GM18517 (cell line): ENCODE measurements at regions not wholly inside any gene's neighbourhood (a gene's known extent, or its start where the extent isn't known, plus 50 kb on each side); places are given as distances from the start of the nearest gene placed in this dataset.
A peak's percentile ranks its signal among the peaks of the same experiment; 100 is the strongest.

ENCODE experiments used
- ATAC-seq: cut with Tn5 transposase; IDR thresholded peaks from one replicate; pipeline ENCODE4 v1.9.1; 2021; ENCODE audit warnings: mild to moderate bottlenecking, moderate library complexity; ENCODE audit not compliant: unreplicated experiment

DNA sequence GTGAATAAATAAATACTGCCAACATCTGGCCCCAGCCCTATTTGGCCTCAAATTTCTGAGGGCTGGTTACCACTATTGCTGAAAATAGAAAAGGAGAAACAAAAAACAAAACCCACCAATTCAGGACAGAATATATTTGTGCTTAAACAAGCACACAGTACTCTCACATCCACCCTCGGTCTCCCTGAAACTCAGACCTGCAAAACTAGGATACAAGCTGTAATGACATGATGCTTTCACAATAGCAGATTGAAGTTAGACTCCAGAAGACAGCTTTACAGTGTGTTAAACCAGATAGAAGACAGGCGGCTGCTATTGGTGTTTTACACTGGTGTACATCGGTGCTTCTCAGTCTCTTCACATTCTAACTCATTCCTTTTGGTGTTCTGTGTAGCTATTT is 214.9 kb upstream of the DMRT1 start:
- ATAC-seq: peak; percentile 63

DNA sequence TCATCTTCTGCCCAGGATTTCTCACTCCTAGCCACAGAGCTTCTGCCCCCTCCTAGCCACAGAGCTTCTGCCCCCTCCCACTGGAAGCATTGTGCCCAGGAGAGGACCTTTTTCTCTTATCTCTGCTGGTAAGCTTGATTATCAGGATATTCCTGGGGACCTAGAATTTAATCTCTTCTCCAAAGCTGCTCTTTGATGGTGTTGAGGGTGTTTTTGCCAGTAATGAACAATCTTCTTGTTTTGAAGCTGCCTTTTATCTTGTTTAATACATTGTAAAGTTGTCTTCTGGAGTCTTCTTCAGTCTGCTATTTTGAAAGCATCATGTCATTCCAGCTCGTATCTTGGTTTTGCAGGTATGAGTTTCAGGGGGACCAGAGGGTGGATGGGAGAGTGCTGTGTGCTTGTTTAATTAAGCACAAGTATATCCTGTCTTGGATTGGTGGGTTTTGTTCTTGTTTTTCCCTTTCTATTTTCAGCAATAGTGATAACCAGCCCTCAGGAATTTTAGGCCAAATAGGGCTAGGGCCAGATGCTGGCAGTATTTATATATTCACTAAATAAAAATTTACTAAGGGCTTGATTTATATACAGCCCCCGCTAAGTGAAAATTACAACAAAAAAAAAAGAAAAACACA is 214.0 kb upstream of the DMRT1 start:
- no peak for ATAC-seq

DNA sequence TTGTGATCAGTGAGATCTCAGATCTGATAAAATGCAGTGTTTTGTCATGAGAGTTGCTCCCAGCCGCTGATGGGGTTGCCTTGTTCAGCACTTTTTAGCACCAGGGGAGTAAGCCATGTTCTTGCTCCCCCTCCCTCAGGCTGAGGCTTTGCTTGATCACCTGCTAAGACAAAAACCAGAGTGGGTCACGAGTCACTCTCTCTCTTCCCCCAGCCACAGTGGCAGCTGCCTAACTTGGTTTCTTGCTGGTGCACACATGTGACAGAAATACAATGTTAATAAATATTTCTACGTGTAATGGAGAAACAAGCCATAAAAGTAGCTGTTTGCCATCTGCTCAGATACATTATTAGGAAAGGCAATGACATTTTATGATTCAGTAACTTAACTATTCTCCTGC is 212.4 kb upstream of the DMRT1 start:
- ATAC-seq: no peak

DNA sequence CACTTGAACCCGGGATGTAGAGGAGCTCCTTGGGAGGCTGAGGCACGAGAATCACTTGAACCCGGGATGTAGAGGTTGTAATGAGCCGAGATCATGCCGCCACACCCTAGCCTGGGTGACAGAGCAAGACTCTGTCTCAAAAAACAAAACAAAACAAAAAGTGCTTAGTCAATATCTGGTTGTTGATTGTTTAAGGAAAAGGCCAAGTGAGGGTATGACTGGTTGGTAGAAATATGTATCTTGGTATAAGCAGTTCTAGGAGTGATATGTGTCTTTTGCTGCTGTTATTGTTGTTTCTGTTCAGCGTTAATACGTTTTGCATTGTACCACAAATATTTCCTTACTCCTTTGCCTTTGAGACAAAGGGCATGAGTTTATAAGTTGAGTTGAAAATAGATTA is 210.7 kb upstream of the DMRT1 start:
- no peak for ATAC-seq

DNA sequence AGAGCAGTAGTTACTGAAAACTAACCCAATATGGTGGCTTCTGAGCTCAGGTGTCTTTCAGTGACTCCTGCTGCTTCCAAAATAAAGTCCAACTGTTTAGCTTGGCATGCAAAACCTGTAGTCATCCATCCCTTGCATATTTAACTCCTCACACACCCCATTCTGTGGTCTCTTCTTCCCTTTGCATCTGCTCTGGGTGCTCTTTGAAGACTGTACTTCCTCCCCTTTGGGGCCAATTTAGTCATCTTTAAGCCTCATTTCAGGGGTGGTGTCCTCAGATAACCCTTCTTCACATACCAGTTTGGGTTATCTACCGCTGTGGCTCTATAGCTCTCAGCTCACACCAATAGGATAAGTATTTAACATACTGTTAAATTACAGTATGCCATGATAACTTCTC is 209.9 kb upstream of the DMRT1 start:
- ATAC-seq: no peak

DNA sequence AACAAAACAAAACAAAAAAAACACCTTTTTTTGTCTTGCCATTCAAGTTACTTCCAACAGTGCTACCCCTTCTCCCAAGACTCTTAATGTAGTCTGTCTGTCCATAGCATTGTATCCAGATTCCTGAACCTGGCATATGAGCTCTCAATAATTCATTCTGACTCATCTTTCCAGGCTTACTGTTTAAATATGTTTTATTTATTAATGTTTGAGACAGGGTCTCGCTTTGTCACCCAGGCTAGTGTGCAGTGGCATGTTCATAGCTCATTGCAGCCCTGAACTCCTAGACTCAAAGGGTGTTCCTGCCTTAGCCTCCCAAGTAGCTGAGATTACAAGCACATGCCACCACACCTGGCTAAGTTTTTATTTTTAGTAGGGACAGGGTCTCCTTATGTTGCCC is 208.0 kb upstream of the DMRT1 start:
- no peak for ATAC-seq

DNA sequence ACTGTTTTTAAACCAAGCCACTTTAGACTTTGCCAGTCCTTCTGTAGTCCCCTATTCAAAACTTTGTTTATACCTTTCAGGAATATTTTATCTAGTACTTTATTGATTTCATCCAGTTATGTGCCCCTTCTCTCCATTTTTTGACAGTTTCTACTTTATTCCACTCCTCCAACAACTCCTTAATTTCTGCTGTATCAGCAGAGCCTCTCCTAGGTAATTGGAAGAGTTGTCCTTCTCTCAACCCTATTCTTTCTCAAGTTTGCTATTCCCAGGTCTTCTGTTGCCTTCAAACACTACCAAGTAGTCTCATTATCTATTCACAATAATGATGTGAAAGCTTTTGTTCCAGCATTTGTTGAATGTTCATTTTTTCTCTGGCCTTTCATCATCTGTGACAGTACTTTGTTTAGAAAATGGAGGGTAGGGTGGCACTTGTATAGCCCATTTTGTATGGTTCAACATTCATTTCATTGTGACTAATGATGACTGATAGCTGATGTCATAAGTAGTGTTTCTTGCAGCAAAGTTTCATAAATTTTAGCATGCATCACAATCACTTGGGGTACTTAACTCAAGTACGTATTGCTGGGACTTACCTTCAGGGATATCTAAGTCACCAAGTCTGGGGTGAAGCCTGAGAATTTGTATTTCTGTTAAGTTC is 204.4 kb upstream of the DMRT1 start:
- no peak for ATAC-seq

DNA sequence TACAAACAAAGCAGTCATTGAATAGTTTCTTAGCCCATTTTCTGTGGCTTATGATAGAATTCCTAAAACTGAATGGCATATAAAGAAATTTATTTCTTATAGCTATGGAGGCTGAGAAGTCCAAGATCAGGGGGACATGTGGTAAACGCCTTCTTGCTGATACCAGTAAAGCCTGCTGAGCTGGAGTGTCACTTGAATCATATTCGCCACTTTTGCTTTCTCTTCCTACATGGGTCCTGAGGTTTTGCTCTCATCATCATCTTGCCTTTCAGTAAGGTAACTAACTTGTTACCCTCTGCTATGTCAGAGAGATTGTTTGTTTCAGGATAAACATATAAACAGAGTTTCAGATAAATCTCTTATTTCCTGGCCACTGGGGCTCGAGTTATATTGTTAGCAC is 203.3 kb upstream of the DMRT1 start:
- no peak for ATAC-seq

DNA sequence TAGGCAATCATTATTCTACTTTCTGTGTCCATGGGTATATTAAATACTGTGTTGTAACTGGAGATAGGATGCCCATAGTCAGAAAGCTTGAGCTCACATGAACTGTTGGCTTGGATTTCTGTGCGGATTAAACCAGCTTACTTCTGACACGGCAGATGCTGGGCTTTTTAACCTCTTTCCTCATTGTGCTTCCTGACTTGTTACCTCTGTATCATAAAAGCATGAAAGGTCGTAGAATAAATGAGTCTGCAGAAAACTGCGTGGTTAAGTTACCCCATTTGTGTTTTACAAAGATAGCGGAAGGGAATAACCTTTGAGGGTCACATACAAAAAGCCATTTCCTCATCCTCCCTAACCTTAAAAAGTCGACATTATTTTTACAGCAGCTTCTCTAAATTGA is 199.5 kb upstream of the DMRT1 start:
- ATAC-seq: no peak

DNA sequence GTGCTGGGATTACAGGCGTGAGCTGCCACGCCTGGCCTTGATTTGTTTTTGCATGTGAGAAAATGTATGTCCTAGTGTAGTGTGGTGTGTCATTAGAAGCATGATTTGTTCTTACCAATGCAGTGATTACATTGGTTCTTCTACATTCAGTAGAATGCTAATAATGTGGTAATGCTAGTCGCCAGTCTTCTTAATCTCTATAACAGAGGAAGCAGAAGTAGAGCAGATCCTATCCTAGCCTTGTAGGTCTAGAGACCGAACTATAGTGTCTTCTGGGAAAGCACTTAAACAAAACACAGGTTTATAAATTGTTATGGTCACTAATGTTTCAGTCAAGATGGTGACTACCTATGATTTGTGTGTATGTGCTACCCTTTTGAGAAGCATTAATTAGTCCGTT is 197.5 kb upstream of the DMRT1 start:
- no peak for ATAC-seq

DNA sequence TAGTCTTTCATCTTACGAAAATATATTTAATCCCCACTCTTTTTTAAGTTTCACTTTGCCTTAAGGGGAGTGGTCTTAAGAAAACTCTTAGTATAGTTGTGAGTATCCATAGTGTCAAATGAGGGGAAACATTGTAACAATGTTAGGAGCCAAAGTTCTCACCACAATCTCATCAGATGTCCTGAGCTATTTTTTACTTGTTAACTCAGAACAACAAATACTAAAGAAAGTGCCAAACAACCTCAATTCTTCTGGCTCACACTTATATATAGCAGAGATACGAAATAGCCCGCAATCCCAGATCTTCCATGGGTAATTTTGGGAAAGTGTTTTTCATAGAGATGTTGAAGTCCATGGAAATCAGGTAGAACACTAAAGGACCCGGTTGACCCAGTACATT is 194.0 kb upstream of the DMRT1 start:
- no peak for ATAC-seq

DNA sequence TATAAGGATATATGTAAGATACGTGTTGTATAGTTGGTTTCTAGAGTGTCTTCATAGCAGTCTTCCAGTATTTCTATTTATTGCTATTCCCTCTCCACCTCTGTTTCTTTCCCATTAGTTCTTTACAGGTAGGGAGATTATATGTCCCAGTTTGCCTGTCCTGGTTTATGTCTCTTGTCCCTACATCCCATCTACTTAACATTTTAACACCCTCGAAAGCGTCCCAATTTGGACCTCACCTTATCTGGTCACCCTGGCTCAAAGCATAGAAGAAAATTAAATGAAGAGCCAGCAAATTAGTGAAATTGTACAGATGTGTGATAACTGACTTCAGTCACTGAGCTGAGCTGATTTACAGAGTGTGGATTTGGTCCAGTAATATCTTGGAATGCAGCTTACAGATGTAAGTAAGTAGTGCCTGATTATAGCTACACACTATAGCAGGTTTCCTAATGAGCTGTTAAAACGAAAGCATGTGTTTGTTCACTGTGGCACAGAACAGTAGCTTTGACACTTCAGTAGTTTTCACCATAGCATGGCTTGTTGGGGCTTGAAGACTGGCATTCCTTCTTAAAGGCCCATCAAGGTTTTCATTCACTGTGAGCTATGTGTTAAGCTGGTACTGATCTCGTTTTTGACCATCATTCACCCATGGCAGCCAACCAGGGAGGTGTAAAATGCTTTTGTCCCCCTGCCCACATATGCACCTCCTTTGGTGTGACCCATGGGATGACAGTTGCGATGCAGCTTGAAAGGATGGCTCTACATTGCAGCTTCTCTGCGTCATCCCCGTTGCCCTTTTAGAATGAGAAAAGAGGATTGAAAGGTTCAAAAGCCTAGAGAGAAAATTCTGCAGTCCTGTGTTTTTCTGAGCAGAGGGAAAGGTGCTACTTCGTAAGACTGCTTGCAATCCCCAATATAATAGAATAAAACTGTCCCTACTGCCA is 192.1 kb upstream of the DMRT1 start:
- no peak for ATAC-seq

DNA sequence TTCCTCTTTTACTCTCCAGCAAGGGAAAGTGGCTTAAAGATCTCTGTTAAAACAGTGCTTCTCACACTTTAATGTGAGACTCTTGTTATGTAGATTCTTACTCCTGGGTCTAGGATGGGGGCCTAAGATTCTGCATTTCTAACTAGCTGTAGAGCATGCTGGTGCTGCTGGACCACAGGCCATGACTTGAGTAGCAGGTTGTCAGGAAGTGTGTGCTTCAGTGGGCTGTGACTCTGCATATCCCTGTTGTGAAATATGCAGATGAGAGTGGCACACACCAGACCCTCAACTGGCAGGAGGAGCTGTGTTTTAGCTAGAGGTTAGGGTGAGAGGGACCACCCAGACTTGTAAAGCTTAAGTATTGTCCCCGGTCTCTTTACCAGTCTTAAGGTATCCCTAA is 191.1 kb upstream of the DMRT1 start:
- no peak for ATAC-seq

DNA sequence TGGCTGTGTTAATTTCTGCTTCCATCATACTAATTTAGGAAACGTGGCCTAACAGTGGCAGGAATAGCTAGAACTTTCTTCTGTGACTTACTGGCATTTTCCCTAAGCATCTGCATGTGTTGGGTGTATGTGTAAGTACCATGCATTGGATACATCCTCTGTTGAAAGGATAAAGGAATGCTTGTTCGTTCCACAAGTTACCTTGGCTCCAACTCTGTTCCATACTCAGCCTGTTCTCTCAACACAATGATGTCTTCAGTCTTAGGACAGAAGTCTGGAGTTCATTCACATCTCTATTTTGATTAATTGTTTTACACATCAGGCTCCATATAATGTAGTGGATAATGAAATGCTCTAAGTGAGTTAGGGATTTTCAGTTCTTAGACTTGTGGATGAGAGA is 190.1 kb upstream of the DMRT1 start:
- ATAC-seq: no peak

DNA sequence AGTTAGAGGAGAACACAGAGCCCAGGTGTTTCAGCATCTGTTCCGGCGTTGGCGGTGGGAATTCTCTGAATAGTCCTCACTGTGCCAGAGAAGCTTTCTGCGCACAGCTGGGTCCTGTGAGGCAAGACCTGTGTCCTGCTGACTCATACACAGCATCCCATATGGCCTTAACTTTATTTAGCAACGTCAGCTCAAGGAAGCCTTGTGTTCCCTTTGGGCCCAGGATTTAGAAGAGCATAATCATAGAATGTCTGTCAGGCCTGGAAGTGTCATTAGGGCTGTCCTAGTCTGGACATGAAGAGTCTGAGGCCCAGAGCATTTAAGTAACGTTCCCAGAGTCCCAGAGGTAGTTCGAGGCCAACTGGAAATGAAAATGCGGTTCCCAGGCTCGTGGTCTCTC is 188.6 kb upstream of the DMRT1 start:
- ATAC-seq: no peak

DNA sequence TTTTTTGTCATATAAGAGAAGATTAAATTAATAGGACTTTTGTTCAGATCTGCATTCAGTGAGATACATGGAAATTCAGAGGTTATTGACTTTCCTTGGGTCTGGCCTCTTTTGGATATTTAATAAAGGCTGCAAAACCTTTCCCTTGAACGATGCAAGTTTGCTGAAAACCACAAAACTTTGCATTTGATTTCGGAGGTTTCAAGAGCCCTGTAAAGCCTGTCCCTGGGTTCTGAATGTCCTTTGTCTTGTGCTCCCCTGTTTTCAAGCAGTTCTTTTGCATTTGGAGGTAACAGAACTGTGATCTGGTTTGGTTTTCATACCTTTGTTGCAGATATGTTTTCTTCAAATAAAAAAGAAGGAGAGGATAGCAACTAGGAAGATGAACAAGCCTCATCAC is 188.1 kb upstream of the DMRT1 start:
- ATAC-seq: no peak

DNA sequence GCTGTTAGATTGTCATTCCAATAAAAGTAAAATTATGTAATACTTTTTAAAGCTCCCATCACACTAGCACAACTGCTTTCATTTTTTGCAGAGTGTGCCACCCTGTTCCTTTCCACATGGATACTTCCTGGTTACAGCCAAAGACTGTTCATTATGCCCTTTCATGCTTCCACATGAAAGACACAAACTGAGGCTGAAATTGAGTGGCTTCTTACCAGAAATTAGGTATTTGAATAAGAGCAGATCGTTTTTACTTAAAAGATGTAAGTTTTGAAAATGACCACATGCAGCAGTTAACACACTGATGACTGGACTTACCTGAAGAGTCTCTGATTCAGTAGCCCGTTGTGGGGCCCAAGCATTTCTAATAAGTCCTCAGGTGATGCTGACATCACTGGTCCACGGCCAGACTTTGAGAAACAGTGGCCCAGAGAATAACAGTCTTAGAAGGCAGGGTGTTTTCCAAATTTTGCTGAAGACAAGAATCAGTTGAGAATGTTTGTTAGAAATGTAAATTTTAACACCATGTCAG is 187.6 kb upstream of the DMRT1 start:
- ATAC-seq: no peak

DNA sequence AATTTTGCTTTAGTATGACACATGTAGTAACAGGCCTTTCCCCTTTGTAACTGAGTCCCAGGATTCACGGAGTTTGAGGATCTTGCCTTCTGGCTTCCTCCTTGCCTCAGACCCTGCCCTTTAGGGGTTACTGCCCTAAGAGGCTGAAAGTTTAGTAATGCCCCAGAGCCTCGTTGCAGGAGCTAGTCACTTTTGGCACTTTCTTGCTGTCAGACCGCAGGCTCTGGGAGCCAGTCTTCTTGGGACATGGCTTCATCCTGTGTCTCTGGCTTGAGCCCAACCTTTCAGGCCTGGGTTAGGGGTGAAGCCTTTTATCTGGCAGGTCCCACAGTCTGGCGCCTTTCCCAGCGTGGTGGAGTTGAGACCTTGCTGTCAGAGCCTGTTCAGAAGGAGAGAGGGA is 185.6 kb upstream of the DMRT1 start:
- ATAC-seq: no peak

DNA sequence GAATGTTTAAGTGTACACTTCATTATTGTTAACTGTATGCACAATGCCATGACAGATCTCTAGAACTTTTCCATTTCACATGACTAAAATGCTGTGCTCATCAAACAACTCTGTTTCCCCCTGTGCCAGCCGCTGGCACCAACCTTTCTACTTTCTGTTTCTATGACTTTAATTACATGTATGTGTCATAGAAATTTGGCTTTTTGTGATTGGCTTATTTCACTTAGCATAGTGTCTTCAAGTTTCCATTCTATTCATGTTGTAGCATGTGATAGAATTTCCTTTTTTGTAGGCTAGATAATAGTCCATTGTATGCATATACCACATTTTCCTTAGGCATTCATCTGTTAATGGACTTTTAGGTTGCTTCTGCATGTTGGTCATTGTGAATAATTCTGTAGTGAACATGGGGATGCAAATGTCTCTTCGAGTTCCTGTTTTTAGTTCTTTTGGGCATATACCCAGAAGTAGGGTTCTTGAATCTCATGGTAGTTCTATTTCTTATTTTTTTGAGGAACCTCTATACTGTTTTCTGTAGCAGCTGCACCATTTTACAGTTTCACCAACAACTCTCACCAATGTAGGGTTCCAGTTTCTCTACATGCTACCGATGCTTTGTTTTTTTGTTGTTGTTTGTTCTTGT is 184.4 kb upstream of the DMRT1 start:
- ATAC-seq: no peak

DNA sequence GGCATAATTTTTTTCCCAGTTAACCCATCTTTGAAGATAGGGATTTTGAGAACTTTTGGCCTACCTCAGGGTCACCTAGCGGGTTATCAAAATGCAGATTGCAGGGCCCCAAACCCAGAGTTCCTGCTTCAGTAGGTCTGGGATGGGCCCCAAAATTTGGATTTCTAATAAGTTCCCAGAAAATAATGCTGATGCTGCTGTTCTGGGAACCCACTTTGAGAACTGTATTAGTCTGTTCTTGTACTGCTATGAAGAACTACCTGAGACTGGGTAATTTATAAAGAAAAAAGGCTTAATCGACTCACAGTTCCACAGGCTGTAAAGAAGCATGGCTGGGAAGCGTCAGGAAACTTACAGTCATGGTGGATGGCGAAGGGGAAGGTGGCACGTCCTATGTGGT is 182.2 kb upstream of the DMRT1 start:
- no peak for ATAC-seq

DNA sequence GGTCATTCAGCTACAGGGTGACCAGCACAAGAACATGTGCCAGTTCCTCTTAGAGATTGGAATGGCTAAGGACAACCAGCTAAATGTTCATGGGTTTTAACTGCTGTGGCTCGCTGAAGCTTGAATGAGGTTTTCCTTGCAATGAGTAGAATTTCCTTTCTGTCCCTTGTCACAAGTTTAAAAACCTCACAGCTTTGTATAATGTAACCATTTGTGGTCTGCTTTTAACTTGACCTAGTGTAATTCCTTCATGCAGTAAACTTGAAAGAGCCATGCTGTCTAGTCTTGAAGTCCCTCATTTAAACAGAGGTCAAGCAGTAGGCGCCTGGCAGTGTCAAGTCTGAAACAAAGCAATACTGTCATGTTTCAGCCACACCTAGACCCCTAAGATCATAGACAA is 181.3 kb upstream of the DMRT1 start:
- ATAC-seq: no peak
